ENCODE measurements at regions not wholly inside any gene's neighbourhood (a gene's known extent, or its start where the extent isn't known, plus 50 kb on each side); places are given as distances from the start of the nearest gene placed in this dataset.

DNA sequence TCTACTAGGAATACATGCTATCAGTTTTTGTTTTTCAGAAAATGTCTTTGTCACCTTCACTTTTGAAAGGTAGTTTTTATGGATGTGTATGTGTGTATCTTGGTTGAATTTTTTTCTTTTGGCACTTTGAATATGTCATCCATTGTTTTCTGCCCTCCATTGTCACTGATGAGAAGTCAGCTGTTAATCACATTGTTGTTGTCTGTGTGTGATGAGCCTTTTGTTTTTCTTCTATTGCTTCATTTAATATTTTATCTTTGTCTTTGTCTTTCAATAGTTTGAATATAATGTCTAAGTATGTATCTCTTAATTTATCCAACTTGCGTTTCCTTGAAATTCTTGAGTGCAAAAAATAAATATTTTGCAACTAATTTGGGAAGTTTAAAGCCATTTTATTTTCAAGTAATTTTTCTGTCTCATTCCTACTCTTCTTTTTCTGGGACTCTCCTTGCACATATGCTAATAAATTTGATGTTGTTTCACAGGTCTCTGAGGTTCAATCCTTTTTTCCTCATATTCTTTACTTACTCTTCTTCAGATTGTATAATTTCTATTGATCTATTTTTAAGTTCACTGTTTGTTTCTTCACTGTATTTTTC lies 546.9 kb upstream of the GHITM start:
- no peak for DNase-seq

DNA sequence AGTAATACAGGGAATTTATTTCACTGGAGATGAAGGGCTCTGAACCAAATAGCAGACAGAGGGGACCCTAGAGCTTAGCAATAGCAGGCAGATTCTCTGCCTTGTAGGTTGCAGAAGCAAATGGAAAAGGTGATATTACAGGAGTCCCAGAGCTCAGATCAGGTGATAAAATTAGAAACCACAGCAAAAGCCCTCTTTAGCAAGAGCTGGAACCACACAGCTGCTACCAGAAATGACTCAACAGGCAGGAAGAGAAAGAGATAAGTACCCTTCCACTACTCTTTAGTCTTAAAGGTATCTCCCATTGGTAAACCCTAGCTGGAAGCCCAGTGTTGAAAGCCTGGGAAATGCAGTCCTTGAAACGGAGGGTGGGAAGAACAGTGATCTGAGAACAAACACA lies 535.6 kb upstream of the GHITM start:
- DNase-seq: peak; percentile 2

DNA sequence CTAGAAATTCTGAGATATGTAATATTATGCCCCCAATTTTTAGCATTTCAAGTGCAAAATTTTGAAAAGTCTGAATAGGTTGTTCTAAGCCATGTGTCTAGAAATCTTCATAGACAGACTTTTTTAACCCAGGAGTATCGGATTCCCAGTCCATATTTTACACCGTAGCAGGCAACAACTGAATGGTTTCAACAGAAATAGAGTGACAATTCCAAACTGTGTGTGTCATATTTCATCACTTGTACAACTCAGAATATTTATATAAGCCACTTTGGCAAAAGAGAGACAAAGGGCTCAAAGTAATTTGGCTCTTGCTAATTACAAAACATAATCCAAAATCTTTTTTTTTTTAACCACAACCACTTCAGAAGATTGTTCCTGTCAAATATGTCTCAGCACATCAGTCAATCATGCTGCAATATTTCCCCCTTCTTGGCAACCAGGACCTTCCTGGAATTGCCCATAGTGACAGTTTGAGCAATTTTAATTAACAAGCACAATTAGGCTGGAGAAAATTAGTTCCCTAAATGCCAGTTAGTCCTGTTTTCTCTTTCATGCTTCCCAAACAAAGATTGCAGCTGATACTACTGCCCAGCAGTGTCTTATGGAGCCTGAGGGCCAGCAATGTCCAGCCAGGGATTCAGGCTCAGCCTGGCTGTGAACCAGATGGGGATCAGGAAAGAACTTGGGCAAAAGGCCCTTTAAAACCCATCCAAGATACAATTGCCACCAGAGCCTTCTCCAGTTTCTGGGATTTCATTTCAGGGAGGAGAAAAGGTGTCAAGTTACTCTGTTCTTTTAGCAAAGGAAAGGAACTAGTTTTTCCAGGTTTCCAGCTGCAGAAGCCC lies 533.3 kb upstream of the GHITM start:
- no peak for DNase-seq

- DNase-seq: no peak
These were observed 531.2 kb upstream of the GHITM start for GRCh38 chr10:83607959-83608745.

- DNase-seq: no peak
These were observed 527.3 kb upstream of the GHITM start for GRCh38 chr10:83612050-83612449.

GRCh38 chr10:83612746-83613145 lies 526.6 kb upstream of the GHITM start:
- no peak for DNase-seq

- no peak for DNase-seq
These were observed 522.1 kb upstream of the GHITM start for GRCh38 chr10:83617172-83617571.

GRCh38 chr10:83617692-83618545 lies 521.4 kb upstream of the GHITM start:
- DNase-seq: no peak

DNA sequence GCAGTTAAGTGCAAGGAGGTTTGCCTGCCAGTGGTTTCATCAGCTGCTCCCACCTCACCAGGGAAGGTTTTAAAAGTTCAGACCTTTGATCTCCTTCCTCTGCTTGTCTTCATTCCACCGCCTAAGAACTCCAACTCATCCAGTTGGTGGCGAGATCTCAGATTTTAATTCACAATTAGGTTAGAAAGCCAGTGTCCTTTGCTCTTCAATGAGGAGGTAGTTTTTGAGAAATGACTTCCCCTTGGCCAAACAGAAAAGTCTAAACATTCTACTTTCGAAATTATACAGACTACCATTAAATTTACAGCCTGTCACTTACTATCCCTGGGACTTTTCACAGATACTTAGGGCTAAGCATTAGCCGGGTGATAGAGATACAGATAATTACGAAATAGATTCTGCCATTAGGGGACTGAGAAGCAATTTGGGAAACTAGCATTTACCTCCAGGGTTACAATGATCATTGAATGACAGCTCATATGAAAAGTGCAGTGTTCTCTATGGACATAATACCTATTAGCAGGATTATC lies 513.4 kb upstream of the GHITM start:
- DNase-seq: no peak

DNA sequence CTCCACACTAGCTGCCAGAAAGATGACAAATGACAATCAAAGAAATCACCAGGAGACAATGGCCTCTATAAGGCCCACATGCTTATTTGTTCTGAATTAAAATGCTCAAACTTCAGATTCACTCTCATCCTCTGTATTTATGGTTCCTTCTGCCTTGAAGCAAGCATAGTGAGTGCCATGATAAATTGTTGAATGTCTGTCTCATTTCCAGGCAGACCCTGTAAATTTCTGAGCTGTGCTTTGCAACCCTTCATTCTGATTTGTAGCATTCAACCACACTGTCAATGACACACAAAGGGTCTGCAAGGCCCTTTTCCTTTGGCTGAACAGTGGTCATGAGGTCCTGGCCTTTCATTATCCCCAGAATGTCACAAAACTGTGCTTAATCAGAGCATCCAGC lies 506.6 kb upstream of the GHITM start:
- DNase-seq: no peak

DNA sequence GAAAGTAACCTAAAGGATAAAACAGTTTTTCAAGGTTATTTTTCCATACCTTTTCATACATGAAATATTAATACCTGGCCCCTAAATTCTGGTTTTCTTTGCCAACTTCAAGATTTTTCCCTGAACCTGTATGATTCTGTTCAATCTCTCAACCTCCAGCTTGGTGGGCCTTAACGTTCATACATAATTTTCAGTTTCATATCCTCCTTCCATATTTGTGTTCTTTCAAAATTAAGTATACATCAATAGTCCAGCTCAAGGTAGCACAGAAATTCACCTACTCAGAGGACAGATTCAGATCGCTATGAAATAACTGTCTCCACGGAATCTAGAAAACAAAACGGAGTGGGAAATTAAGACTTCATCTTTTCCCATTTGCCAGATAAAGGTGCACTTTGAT lies 505.8 kb upstream of the GHITM start:
- DNase-seq: no peak

GRCh38 chr10:83636826-83637225 lies 502.5 kb upstream of the GHITM start:
- DNase-seq: no peak

DNA sequence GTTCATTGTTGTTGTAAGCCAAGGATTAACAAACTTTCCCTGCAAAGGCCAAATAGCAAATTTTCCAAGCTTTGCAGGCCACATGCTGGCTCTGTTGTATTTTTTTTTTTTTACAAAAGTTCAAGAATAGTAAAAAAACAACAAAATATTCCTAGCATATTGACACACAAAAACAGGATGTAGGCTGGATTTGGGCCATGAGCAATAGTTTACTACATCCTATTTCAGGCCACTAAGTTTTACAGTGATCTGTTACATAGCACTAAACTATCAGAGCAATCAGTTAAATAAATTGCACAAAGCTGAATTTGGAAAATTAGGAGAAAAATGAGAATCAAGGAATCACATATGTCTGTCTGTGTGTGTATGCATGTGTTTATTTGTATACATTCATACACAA lies 491.8 kb upstream of the GHITM start:
- no peak for DNase-seq

DNA sequence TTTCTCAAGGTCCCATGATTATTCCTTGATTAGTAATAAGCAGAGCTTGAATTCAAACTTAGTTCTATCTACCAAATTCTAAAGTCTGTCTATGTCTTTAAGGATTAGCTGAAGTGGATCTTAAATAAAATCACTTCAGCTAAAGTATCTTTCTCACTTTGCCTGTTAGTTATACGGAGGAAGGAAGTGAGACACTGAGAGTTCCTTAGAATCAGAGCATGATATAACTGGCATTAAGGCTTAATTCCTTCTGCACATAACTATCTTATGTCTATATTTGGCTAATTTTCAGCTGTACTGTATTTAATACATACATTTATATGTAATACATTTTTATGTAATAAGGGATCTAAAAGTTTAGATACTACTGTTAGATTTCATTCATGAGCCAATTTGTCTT lies 491.1 kb upstream of the GHITM start:
- DNase-seq: no peak

DNA sequence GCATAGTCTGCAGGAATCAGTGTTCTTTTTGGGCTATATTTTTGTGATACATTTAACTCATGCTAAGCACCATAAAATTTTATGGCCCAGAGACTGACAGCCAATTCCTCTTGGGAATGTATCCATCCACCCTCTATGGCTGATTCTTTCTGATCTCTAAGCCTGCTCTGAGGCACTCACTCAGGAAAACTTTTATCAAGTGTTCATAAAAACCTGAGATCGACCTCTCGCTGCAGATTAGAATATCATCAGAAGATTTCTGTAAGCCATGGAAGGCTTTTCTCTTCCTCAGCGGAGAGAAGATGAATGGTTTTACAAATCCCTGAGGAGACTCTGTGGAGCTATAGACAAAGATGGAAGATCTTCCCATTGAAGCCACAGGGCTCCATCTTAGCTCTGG lies 489.8 kb upstream of the GHITM start:
- no peak for DNase-seq

DNA sequence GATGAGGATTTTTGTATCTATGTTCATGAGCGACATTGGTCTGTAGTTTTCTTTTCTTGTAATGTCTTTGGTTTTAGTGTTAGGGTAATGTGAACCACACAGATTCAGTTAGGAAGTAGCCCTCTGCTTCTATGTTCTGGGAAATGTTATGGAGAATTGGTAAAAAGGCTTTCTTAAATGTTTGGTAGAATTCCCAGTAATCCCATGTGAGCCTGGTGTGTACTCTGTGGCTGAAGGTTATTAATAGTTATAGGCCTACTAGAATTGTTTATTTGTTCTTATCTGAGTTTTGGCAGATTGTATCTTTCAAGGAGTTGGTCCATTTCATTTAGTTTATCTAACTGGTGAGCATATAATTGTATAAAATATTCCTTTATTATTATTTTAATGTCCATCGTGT lies 484.6 kb upstream of the GHITM start:
- no peak for DNase-seq

- DNase-seq: no peak
These were observed 482.4 kb upstream of the GHITM start for GRCh38 chr10:83656924-83657323.

DNA sequence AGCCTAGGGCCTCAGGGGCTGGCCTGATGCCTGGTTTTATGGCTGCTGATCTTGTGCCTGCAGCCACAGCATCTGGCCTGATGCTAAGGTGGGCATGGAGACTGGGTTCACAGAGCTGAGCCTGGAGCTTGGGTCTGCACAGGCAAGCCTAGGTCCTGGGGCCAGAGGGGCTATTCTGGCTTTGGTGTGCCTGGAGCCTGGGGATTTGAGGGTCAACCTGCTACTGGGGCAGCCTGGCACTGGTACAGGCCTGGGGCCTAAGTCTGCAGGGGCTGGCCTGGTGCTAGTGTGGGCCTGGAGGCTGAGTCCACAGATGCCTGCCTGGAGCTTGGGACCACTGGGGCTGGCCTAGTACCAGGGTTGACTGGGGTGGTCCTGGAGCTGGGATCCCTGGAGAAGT lies 481.8 kb upstream of the GHITM start:
- no peak for DNase-seq

DNA sequence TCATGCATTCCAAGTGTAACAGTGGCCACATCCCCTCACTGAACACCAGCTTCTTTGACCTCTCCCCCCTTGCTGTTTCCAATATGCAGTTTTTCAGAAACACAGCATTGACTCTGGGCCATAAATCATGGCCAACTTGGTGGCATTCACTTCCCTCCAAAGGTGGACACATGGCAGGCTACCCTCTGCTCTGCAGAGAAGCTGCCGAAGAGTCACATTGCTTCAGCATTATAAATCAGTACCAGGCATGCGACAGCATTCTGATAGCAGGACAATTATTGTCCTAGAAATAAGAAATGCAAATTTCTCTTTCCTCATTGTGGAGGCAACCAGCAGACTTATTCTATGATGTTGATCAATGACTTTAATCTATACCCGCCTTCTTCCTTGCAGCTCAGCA lies 475.4 kb upstream of the GHITM start:
- DNase-seq: no peak

GRCh38 chr10:83666762-83667161 lies 472.5 kb upstream of the GHITM start:
- DNase-seq: no peak

- no peak for DNase-seq
These were observed 471.7 kb upstream of the GHITM start for GRCh38 chr10:83667594-83667993.

DNA sequence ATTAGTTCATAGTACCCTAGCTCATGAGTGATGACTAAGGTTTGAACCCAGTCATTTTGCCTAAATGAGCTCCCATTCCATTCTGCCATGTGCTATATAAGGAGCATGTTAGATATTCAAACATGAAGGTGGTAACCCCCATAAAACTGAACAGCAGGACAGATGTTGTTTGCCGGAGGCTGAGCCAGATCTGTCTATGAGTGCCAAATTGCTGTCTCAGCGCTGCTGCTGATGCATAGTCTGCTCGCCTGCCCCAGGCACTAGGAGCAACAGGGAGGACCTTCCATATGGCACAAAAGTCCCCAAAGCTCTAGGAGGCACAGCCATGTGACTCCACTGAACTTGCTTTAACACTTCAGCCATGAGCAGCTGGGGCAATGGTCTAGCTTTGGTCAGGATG lies 466.0 kb upstream of the GHITM start:
- no peak for DNase-seq

- DNase-seq: no peak
These were observed 461.5 kb upstream of the GHITM start for GRCh38 chr10:83677795-83678194.
